Central memory CD8-positive, alpha-beta T cell (primary cell): ENCODE measurements at regions not wholly inside any gene's neighbourhood (a gene's known extent, or its start where the extent isn't known, plus 50 kb on each side); places are given as distances from the start of the nearest gene placed in this dataset.

ENCODE experiments used
- ATAC-seq: fragments of 150-1000 bp; cut with Tn5 transposase; replicated peaks from 2 replicates; pipeline ENCODE4 v1.10.0; 2022; ENCODE audit warnings: mild to moderate bottlenecking, moderate FRiP score, moderate number of reproducible peaks; ENCODE audit not compliant: poor library complexity, severe bottlenecking; ENCODE audit errors: extremely low read depth
- DNase-seq, 2 donors: peaks; one replicate each; pipeline ENCODE4 v3.0.0; 2021; ENCODE audit warnings: low spot score in 2 of 2
- H3K27ac Mint-ChIP-seq: one replicate; pipeline ENCODE4 v1.8.0; 2022; ENCODE audit warnings: low read depth, mild to moderate bottlenecking, moderate library complexity, mixed read lengths
- H3K27me3 Mint-ChIP-seq: one replicate; pipeline ENCODE4 v1.8.0; 2022; ENCODE audit warnings: mixed read lengths
- H3K36me3 Mint-ChIP-seq: one replicate; pipeline ENCODE4 v1.8.0; 2022; ENCODE audit warnings: mild to moderate bottlenecking, moderate library complexity, mixed read lengths; ENCODE audit not compliant: insufficient read depth
- H3K4me1 Mint-ChIP-seq: one replicate; pipeline ENCODE4 v1.8.0; 2022; ENCODE audit warnings: mixed read lengths
- H3K4me3 Mint-ChIP-seq: one replicate; pipeline ENCODE4 v1.8.0; 2022; ENCODE audit warnings: mild to moderate bottlenecking, moderate library complexity, mixed read lengths
- H3K9me3 Mint-ChIP-seq: one replicate; pipeline ENCODE4 v1.8.0; 2022; ENCODE audit warnings: mixed read lengths

GRCh38 chr1:178632653-178633052 lies 92.4 kb upstream of the RALGPS2 start:
- Mint-ChIP-seq H3K4me3 (no peak overlapping the region), H3K27me3 (peaks cover 9% of the 10 kb centered on the region), H3K4me1 (no peaks in the 10 kb centered on the region), H3K36me3 (no peaks in the 10 kb centered on the region), H3K27ac (no peak overlapping the region), H3K9me3 (no peaks in the 10 kb centered on the region)
- ATAC-seq = no peak
- no peak for DNase-seq

- Mint-ChIP-seq H3K4me3 (no peak overlapping the region), H3K4me1 (no peaks in the 10 kb centered on the region), H3K9me3 (no peaks in the 10 kb centered on the region), H3K36me3 (no peaks in the 10 kb centered on the region), H3K27ac (no peak overlapping the region), H3K27me3 (peaks cover 9% of the 10 kb centered on the region)
- DNase-seq = no peak
- no peak for ATAC-seq
Observed at GRCh38 chr1:178633056-178633455, 92.0 kb upstream of the RALGPS2 start.

GRCh38 chr1:178634445-178634844 lies 90.6 kb upstream of the RALGPS2 start:
- no peak for ATAC-seq
- no peak for DNase-seq
- Mint-ChIP-seq H3K27me3 (peaks cover 4% of the 10 kb centered on the region), H3K4me3 (no peak overlapping the region), H3K4me1 (no peaks in the 10 kb centered on the region), H3K9me3 (no peaks in the 10 kb centered on the region), H3K27ac (no peak overlapping the region), H3K36me3 (no peaks in the 10 kb centered on the region)

- Mint-ChIP-seq H3K9me3 (no peaks in the 10 kb centered on the region), H3K27ac (no peak overlapping the region), H3K4me1 (no peaks in the 10 kb centered on the region), H3K4me3 (no peak overlapping the region), H3K27me3 (no peaks in the 10 kb centered on the region), H3K36me3 (no peaks in the 10 kb centered on the region)
- ATAC-seq = no peak
- no peak for DNase-seq
Observed at GRCh38 chr1:178637841-178638240, 87.2 kb upstream of the RALGPS2 start.

GRCh38 chr1:178639326-178639725 lies 85.7 kb upstream of the RALGPS2 start:
- Mint-ChIP-seq H3K27me3 (peaks cover 7% of the 10 kb centered on the region), H3K36me3 (no peaks in the 10 kb centered on the region), H3K4me1 (no peaks in the 10 kb centered on the region), H3K4me3 (no peak overlapping the region), H3K9me3 (no peaks in the 10 kb centered on the region), H3K27ac (no peak overlapping the region)
- no peak for DNase-seq
- no peak for ATAC-seq

- H3K4me1 Mint-ChIP-seq = no peaks in the 10 kb centered on the region
- DNase-seq (no peak), ATAC-seq (no peak)
- no peaks in the 10 kb centered on the region for H3K9me3 Mint-ChIP-seq
- no peak overlapping the region for H3K4me3 Mint-ChIP-seq
- H3K27me3 Mint-ChIP-seq = peaks cover 29% of the 10 kb centered on the region
- no peaks in the 10 kb centered on the region for H3K36me3 Mint-ChIP-seq
- H3K27ac Mint-ChIP-seq = no peak overlapping the region
Observed at GRCh38 chr1:178642282-178642681, 82.8 kb upstream of the RALGPS2 start.

GRCh38 chr1:178643349-178643748 lies 81.7 kb upstream of the RALGPS2 start:
- Mint-ChIP-seq H3K27ac (no peak overlapping the region), H3K27me3 (peaks cover 29% of the 10 kb centered on the region), H3K9me3 (no peaks in the 10 kb centered on the region), H3K4me1 (no peaks in the 10 kb centered on the region), H3K4me3 (no peak overlapping the region), H3K36me3 (no peaks in the 10 kb centered on the region)
- ATAC-seq (no peak), DNase-seq (no peak)

GRCh38 chr1:178643831-178644230 lies 81.2 kb upstream of the RALGPS2 start:
- peaks cover 29% of the 10 kb centered on the region for H3K27me3 Mint-ChIP-seq
- no peak for ATAC-seq
- DNase-seq = no peak
- no peaks in the 10 kb centered on the region for H3K36me3 Mint-ChIP-seq
- H3K4me1 Mint-ChIP-seq = no peaks in the 10 kb centered on the region
- no peak overlapping the region for H3K27ac Mint-ChIP-seq
- no peaks in the 10 kb centered on the region for H3K9me3 Mint-ChIP-seq
- H3K4me3 Mint-ChIP-seq = no peak overlapping the region

- Mint-ChIP-seq H3K4me1 (no peaks in the 10 kb centered on the region), H3K36me3 (no peaks in the 10 kb centered on the region), H3K9me3 (no peaks in the 10 kb centered on the region), H3K27me3 (peaks cover 29% of the 10 kb centered on the region), H3K4me3 (no peak overlapping the region), H3K27ac (no peak overlapping the region)
- ATAC-seq = no peak
- DNase-seq = no peak
Observed at GRCh38 chr1:178644308-178645120, 80.5 kb upstream of the RALGPS2 start.

GRCh38 chr1:178645157-178645807 lies 79.8 kb upstream of the RALGPS2 start:
- DNase-seq = no peak
- no peaks in the 10 kb centered on the region for H3K36me3 Mint-ChIP-seq
- no peak overlapping the region for H3K27ac Mint-ChIP-seq
- peaks cover 31% of the 10 kb centered on the region for H3K27me3 Mint-ChIP-seq
- H3K4me3 Mint-ChIP-seq = no peak overlapping the region
- no peaks in the 10 kb centered on the region for H3K4me1 Mint-ChIP-seq
- H3K9me3 Mint-ChIP-seq = no peaks in the 10 kb centered on the region
- no peak for ATAC-seq

GRCh38 chr1:178645808-178646200 lies 79.2 kb upstream of the RALGPS2 start:
- no peaks in the 10 kb centered on the region for H3K36me3 Mint-ChIP-seq
- H3K9me3 Mint-ChIP-seq = no peaks in the 10 kb centered on the region
- peaks cover 36% of the 10 kb centered on the region for H3K27me3 Mint-ChIP-seq
- DNase-seq = no peak
- H3K27ac Mint-ChIP-seq = no peak overlapping the region
- ATAC-seq = no peak
- H3K4me3 Mint-ChIP-seq = no peak overlapping the region
- no peaks in the 10 kb centered on the region for H3K4me1 Mint-ChIP-seq

- H3K4me3 Mint-ChIP-seq = no peak overlapping the region
- H3K27ac Mint-ChIP-seq = no peak overlapping the region
- DNase-seq (no peak), ATAC-seq (no peak)
- H3K4me1 Mint-ChIP-seq = no peaks in the 10 kb centered on the region
- H3K9me3 Mint-ChIP-seq = no peaks in the 10 kb centered on the region
- H3K27me3 Mint-ChIP-seq = peaks cover 46% of the 10 kb centered on the region
- H3K36me3 Mint-ChIP-seq = no peaks in the 10 kb centered on the region
Observed at GRCh38 chr1:178646821-178647220, 78.2 kb upstream of the RALGPS2 start.

GRCh38 chr1:178648151-178648550 lies 76.9 kb upstream of the RALGPS2 start:
- H3K9me3 Mint-ChIP-seq = no peaks in the 10 kb centered on the region
- no peak overlapping the region for H3K4me3 Mint-ChIP-seq
- no peak for DNase-seq
- peaks cover 50% of the 10 kb centered on the region for H3K27me3 Mint-ChIP-seq
- H3K4me1 Mint-ChIP-seq = no peaks in the 10 kb centered on the region
- no peak for ATAC-seq
- H3K27ac Mint-ChIP-seq = no peak overlapping the region
- no peaks in the 10 kb centered on the region for H3K36me3 Mint-ChIP-seq
